Breast epithelium (tissue), 3 donors: ENCODE measurements at regions not wholly inside any gene's neighbourhood (a gene's known extent, or its start where the extent isn't known, plus 50 kb on each side); places are given as distances from the start of the nearest gene placed in this dataset.

ENCODE experiments used
- POLR2A ChIP-seq: fragments of 450-650 bp; IDR thresholded peaks from one replicate; pipeline ENCODE4 v1.6.1; 2016; ENCODE audit warnings: antibody characterized with exemption, mild to moderate bottlenecking, moderate library complexity
- TF ChIP-seq, protein P1 (sequence below), 3 donors: fragments of 450-650 bp; IDR thresholded peaks; one replicate each; pipeline ENCODE4 v1.5.1; 2016 to 2017; ENCODE audit warnings: antibody characterized with exemption in 3 of 3, mild to moderate bottlenecking in 3 of 3, moderate library complexity in 3 of 3

DNA sequence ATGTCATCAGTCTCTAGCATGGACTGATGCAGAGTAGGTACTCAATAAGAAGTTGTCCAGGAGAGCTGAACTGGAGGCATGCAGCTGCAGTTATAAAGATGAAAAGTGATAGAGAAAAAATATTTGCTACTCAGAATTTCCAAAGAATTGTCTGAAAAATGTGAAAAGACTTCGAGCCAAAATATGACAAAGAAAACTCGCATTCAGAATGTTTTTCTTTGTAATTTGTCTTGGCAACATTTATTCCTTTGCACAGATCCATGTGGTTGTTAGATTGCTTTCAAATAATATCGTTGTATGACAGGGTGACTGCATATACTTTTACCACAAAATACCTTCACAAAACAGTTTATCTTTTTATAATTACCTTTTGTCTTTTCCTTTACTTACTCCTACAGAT, 128.0 kb upstream of the SLC4A4 start:
- TF ChIP-seq, protein P1, sequence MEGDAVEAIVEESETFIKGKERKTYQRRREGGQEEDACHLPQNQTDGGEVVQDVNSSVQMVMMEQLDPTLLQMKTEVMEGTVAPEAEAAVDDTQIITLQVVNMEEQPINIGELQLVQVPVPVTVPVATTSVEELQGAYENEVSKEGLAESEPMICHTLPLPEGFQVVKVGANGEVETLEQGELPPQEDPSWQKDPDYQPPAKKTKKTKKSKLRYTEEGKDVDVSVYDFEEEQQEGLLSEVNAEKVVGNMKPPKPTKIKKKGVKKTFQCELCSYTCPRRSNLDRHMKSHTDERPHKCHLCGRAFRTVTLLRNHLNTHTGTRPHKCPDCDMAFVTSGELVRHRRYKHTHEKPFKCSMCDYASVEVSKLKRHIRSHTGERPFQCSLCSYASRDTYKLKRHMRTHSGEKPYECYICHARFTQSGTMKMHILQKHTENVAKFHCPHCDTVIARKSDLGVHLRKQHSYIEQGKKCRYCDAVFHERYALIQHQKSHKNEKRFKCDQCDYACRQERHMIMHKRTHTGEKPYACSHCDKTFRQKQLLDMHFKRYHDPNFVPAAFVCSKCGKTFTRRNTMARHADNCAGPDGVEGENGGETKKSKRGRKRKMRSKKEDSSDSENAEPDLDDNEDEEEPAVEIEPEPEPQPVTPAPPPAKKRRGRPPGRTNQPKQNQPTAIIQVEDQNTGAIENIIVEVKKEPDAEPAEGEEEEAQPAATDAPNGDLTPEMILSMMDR (IDR thresholded peaks at IDR 0.05), result no peak
- TF ChIP-seq POLR2A, result no peak
